T-helper 17 cell (primary cell): ENCODE measurements at regions not wholly inside any gene's neighbourhood (a gene's known extent, or its start where the extent isn't known, plus 50 kb on each side); places are given as distances from the start of the nearest gene placed in this dataset.
"Not testable (repeated sequence)": the region's sequence is repeated elsewhere in the genome, so short reads cannot be mapped to it uniquely, and the experiment has no call there.

Experiments used
- ATAC-seq: fragments of 150-1000 bp; cut with Tn5 transposase; 2 replicates; pipeline ENCODE4 v1.10.0; 2021; ENCODE audit warnings: mild to moderate bottlenecking, moderate library complexity
- DNase-seq, 3 donors: peaks; one replicate each; pipeline versions ENCODE4 v3.0.0 to v3.0.0-alpha.2; 2020 to 2021
- H3K9me3 ChIP-seq: one replicate; pipeline ENCODE4 v1.7.0; 2013; ENCODE audit warnings: low read length, mild to moderate bottlenecking; ENCODE audit not compliant: control insufficient read depth, poor library complexity, severe bottlenecking
- H3K27ac Mint-ChIP-seq: one replicate; pipeline ENCODE4 v1.8.0; 2022; ENCODE audit warnings: mild to moderate bottlenecking, moderate library complexity, mixed read lengths
- H3K27me3 Mint-ChIP-seq: one replicate; pipeline ENCODE4 v1.8.0; 2022; ENCODE audit warnings: mixed read lengths
- H3K36me3 Mint-ChIP-seq: one replicate; pipeline ENCODE4 v1.8.0; 2022; ENCODE audit warnings: low read depth, mixed read lengths
- H3K4me1 Mint-ChIP-seq: one replicate; pipeline ENCODE4 v1.8.0; 2022; ENCODE audit warnings: mild to moderate bottlenecking, mixed read lengths
- H3K4me3 Mint-ChIP-seq: one replicate; pipeline ENCODE4 v1.8.0; 2022; ENCODE audit warnings: mild to moderate bottlenecking, moderate library complexity, mixed read lengths

DNA sequence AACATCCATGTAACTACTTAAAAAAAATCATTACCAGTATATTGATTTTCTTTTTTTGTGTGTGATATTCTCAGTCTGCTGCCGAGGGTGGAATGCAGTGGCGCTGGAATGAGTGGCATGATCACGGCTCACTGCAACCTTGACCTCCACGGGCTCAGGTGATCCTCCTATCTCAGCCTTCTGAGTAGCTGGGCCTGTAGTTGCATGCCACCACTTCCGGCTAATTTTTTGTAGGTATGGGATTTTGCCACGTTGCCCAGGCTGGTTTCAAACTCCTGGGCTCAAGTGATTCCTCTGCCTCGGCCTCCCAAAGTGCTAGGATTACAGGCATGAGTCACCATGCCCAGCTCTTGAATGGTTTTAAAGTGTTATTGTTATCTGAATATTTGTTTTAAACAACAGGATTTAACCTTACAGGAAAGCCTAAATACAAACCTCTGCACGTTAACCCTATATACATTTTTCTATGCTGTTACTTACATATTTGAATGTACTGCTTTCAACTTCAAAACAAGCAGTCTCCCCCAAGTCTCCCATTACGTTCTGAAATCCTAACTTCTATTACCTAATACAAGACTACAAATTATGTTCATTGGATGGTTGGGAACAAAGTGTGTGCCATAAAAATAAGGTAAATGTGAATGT, 61.7 kb downstream of the KPNA2 start:
- DNase-seq: no peak
- H3K4me3 Mint-ChIP-seq: no peak overlapping the region

DNA sequence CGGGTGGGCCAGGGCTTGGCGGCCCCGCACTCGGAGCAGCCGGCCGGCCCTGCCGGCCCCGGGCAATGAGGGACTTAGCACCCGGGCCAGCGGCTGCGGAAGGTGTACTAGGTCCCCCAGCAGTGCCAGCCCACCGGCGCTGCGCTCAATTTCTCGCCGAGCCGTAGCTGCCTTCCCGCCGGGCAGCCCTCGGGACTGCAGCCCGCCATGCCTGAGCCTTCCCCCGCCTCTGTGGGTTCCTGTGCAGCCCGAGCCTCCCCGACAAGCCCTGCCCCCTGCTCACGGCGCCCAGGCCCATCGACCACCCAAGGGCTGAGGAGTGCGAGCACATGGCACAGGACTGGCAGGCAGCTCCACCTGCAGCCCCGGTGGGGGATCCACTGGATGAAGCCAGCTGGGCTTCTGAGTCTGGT, 63.8 kb downstream of the KPNA2 start:
- DNase-seq, H3K27me3 Mint-ChIP-seq, H3K36me3 Mint-ChIP-seq, H3K27ac Mint-ChIP-seq, ATAC-seq, H3K4me3 Mint-ChIP-seq, H3K9me3 ChIP-seq: not testable (repeated sequence)
- H3K4me1 Mint-ChIP-seq: peaks cover 18% of the 10 kb centered on the region

More for the DNA sequence above, 61.7 kb downstream of the KPNA2 start:
- Mint-ChIP-seq H3K27ac (no peak overlapping the region), H3K4me1 (peaks cover 3% of the 10 kb centered on the region), H3K27me3 (no peaks in the 10 kb centered on the region), H3K36me3 (no peaks in the 10 kb centered on the region)
- ATAC-seq: no peak
- no peaks in the 10 kb centered on the region for H3K9me3 ChIP-seq

DNA sequence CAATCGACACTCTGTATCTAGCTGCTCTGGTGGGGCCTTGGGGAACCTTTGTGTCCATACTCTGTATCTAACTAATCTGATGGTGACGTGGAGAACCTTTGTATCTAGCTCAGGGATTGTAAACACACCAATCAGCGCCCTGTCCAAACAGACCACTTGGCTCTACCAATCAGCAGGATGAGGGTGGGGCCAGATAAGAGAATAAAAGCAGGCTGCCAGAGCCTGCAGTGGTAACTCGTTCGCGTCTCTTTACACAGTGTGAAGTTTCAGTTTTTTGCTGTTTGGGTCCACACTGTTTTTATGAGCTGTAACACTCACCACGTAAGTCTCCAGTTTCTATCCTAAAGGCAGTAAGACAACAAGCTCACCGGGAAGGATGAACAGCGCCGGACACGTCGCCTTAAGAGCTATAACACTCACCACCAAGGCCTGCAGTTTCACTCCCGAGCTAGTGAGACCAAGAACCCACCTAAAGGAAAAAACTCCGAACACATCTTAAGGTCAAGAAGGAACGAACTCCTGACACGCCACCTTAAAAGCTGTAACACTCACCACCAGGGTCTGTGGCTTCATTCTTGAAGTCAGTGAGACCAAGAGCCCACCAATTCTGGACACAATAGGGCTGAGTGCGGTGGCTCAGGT, 64.6 kb downstream of the KPNA2 start:
- H3K4me3 Mint-ChIP-seq: peak overlapping the region; percentile 94
- peaks cover 2% of the 10 kb centered on the region for H3K36me3 Mint-ChIP-seq
- peaks cover 22% of the 10 kb centered on the region for H3K4me1 Mint-ChIP-seq
- no peaks in the 10 kb centered on the region for H3K27me3 Mint-ChIP-seq
- DNase-seq (no peak), ATAC-seq (no peak)
- no peaks in the 10 kb centered on the region for H3K9me3 ChIP-seq
- no peak overlapping the region for H3K27ac Mint-ChIP-seq

DNA sequence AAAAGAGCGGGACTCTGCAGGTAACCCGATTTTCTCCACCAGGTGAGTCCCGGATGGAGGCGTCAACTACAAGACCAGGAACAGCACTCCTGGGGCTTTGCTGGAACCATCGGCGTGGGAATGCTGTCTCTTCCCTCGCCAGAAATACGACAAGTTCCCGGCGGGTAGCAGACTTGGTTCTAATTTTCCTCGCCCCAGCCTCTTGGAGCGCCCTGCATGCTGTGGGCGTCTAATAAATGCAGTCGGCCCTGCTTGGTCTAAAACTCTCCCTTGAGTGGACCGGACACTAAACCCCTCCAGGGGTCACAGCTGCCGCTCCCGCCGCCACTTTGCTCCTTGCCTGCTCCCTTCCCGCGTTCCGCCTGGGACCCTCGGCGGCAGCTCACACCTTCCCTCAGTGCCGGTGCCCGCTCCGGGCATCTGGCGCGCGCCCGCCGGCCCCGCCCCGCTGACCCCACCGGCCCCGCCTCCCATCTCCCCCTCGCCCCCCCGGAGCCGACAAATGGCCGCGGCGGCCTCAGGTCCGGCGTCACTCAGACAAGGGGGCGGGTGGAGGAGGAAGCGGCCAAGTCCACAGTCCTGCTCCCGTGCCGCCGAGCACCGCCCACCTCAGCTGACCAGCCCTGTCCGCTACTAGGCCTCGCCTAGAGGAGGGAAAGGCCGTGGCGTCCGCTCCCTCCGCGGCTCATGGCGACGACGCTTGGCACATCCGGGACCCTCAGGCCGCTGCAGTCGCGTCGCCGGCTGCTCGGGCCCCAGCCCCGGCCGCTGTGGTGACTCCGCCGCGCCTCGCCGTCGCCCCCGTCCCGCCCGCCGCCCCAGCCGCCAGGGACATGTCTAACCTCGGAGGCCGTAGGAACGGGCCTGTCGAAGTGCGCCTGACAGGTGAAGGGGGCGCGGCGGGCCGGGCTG, 65.8 kb downstream of the KPNA2 start:
- H3K9me3 ChIP-seq: no peaks in the 10 kb centered on the region
- ATAC-seq (peak; percentile 79), DNase-seq (peak; percentile 36 to 69 (median 67))
- Mint-ChIP-seq H3K27me3 (no peaks in the 10 kb centered on the region), H3K4me3 (peak overlapping the region; percentile 94), H3K4me1 (peaks cover 26% of the 10 kb centered on the region), H3K36me3 (peaks cover 2% of the 10 kb centered on the region), H3K27ac (peak overlapping the region; percentile 94)

GRCh38 chr17:68101987-68102314, 66.4 kb downstream of the KPNA2 start:
- Mint-ChIP-seq H3K4me1 (peaks cover 31% of the 10 kb centered on the region), H3K27ac (peak overlapping the region; percentile 94), H3K4me3 (peak overlapping the region; percentile 94), H3K36me3 (peaks cover 2% of the 10 kb centered on the region), H3K27me3 (no peaks in the 10 kb centered on the region)
- H3K9me3 ChIP-seq: no peaks in the 10 kb centered on the region
- no peak for ATAC-seq
- no peak for DNase-seq

- DNase-seq (no peak), ATAC-seq (peak; percentile 53)
- H3K36me3 Mint-ChIP-seq: peaks cover 2% of the 10 kb centered on the region
- H3K9me3 ChIP-seq: no peaks in the 10 kb centered on the region
- H3K4me1 Mint-ChIP-seq: peaks cover 35% of the 10 kb centered on the region
- peak overlapping the region; percentile 94 for H3K27ac Mint-ChIP-seq
- peak overlapping the region; percentile 94 for H3K4me3 Mint-ChIP-seq
- no peaks in the 10 kb centered on the region for H3K27me3 Mint-ChIP-seq
Observed at GRCh38 chr17:68102318-68102758, 66.8 kb downstream of the KPNA2 start.

- ATAC-seq (no peak), DNase-seq (no peak)
- no peaks in the 10 kb centered on the region for H3K9me3 ChIP-seq
- Mint-ChIP-seq H3K36me3 (peaks cover 2% of the 10 kb centered on the region), H3K27ac (peak overlapping the region; percentile 61), H3K4me1 (peaks cover 37% of the 10 kb centered on the region), H3K4me3 (peak overlapping the region; percentile 94), H3K27me3 (no peaks in the 10 kb centered on the region)
Observed at GRCh38 chr17:68103148-68103547, 67.6 kb downstream of the KPNA2 start.

DNA sequence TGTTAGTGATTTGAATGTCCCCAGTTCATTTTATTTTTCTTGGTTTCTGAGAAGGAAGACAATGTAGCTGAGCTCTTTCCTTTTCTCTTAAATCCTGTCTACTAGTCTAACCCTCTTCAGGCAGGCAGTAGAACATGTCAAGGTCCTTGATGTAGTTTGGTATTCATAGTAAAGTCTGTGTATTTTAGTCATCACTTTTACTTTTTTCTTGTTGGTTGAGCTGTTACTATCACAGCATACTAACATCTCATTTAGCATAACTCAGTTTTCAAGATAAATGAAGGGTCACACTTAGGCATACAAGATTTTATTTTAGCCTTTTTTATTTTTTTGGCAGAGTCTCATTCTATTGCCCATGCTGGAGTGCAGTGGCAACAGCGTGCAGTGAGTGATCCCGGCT, 70.5 kb downstream of the KPNA2 start:
- Mint-ChIP-seq H3K27me3 (no peaks in the 10 kb centered on the region), H3K4me1 (peaks cover 39% of the 10 kb centered on the region), H3K4me3 (no peak overlapping the region), H3K36me3 (peaks cover 5% of the 10 kb centered on the region), H3K27ac (no peak overlapping the region)
- no peak for ATAC-seq
- DNase-seq: no peak
- H3K9me3 ChIP-seq: no peaks in the 10 kb centered on the region

DNA sequence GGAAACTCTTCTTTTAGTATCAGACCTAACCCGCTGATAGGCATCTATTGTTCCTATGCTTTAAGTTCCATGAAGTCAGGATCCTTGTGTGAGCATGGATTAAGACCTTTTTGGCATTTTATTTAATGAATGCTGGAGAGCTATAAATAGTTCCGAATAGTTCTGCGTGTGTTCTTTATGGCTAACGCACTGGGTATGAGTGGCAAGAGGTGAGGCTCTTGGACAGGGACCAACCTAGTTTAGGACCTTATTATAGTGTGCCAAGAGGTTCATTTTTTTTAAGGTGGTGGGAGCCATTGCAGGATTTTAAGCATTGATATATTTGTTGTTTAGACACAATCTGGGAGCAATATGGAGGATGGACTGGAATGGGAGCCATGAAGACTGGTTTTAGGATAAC, 71.8 kb downstream of the KPNA2 start:
- Mint-ChIP-seq H3K27ac (no peak overlapping the region), H3K27me3 (no peaks in the 10 kb centered on the region), H3K36me3 (peaks cover 5% of the 10 kb centered on the region), H3K4me3 (no peak overlapping the region), H3K4me1 (peaks cover 39% of the 10 kb centered on the region)
- no peak for DNase-seq
- H3K9me3 ChIP-seq: no peaks in the 10 kb centered on the region
- no peak for ATAC-seq

DNA sequence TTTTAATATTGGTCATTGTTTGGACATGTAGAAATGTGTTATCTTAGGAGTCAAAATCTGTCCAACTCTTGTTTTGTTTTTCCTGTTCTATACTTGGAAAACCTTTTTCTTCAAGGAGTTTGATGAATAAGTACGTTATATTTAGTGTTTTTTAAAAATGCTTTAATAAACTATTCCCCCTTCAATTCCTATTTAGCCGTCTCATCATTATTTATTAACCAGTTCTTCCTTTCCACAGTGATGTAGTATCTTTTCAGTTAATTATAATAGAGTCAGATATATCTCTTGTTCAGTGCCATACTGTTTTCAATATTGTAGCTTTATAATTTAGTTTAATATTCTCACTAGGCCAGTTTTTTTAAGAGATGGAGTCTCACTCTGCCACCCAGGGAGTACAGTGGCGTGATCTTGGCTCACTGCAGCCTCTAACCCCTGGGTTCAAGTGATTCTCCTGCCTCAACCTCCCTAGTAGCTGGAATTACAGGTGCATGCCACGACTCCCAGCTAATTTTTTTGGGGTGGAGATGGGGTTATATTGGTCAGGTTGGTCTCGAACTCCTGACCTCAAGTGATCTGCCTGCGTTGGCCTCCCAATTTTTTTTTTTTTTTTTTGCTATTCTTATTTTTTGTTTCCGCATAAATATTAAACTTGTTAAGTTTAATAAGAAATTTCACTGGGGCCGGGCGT, 72.9 kb downstream of the KPNA2 start:
- no peak for ATAC-seq
- no peak overlapping the region for H3K27ac Mint-ChIP-seq
- no peak for DNase-seq
- peaks cover 5% of the 10 kb centered on the region for H3K36me3 Mint-ChIP-seq
- no peaks in the 10 kb centered on the region for H3K27me3 Mint-ChIP-seq
- peaks cover 29% of the 10 kb centered on the region for H3K4me1 Mint-ChIP-seq
- no peaks in the 10 kb centered on the region for H3K9me3 ChIP-seq
- no peak overlapping the region for H3K4me3 Mint-ChIP-seq

DNA sequence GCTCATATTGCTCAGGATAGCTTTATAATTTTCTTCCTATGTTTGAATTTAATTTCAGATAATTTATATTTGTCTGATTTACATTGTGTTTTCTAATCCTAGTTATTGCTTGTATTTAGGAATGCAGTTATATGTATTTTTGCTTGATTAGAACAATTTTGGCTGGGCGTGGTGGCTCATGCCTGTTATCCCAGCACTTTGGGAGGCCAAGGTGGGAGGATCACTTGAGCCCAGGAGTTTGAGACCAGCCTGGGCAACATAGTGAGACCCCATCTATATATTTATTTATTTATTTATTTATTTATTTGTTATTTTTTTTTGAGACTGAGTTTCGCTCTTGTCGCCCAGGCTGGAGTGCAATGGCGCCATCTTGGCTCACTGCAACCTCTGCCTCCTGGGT, 73.9 kb downstream of the KPNA2 start:
- not testable (repeated sequence) for ATAC-seq, H3K27ac Mint-ChIP-seq, H3K27me3 Mint-ChIP-seq, H3K4me3 Mint-ChIP-seq, DNase-seq, H3K9me3 ChIP-seq, H3K36me3 Mint-ChIP-seq
- peaks cover 23% of the 10 kb centered on the region for H3K4me1 Mint-ChIP-seq

DNA sequence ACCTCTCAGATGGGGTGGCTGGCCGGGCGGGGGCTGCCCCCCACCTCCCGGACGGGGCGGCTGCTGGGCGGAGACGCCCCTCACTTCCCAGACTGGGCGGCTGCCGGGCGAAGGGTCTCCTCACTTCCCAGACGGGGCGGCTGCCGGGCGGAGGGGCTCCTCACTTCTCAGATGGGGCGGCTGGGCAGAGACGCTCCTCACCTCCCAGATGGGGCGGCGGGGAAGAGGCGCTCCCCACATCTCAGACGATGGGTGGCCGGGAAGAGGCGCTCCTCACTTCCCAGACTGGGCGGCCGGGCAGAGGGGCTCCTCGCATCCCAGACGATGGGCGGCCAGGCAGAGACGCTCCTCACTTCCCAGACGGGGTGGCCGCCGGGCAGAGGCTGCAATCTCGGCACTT, 80.7 kb downstream of the KPNA2 start:
- H3K27ac Mint-ChIP-seq, DNase-seq, H3K4me3 Mint-ChIP-seq, H3K36me3 Mint-ChIP-seq, H3K4me1 Mint-ChIP-seq, H3K27me3 Mint-ChIP-seq, H3K9me3 ChIP-seq, ATAC-seq: not testable (repeated sequence)

DNA sequence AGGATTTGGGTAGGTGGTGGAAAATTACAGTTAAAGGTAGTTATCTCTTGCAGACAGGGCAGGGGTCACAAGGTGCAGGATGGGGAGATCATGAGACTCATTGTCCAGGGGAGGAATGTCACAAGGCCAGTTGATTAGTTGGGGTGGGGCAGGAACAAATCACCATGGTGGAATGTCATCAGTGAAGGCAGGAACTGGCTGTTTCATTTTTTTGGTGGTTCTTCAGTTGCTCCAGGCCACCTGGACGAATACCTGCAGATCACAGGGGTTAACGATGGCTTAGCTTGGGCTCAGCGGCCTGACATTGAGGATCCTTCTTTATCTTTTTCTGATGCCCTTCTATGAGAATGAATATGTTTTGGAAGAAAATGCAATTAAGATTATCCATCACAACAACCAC, 87.1 kb downstream of the KPNA2 start:
- DNase-seq (no peak), ATAC-seq (no peak)
- no peak overlapping the region for H3K4me3 Mint-ChIP-seq
- peaks cover 18% of the 10 kb centered on the region for H3K4me1 Mint-ChIP-seq
- H3K27ac Mint-ChIP-seq: no peak overlapping the region
- H3K27me3 Mint-ChIP-seq: no peaks in the 10 kb centered on the region
- peaks cover 5% of the 10 kb centered on the region for H3K36me3 Mint-ChIP-seq
- no peaks in the 10 kb centered on the region for H3K9me3 ChIP-seq
